ENCODE measurements at regions not wholly inside any gene's neighbourhood (a gene's known extent, or its start where the extent isn't known, plus 50 kb on each side); places are given as distances from the start of the nearest gene placed in this dataset.

GRCh38 chr10:52523696-52524095, 209.6 kb downstream of the DKK1 start:
- Histone ChIP-seq H3K27ac (no peak overlapping the region), H3K4me1 (no peaks in the 10 kb centered on the region), H3K36me3 (no peaks in the 10 kb centered on the region), H3K27me3 (no peaks in the 10 kb centered on the region), H3K9me3 (no peaks in the 10 kb centered on the region), H3K4me3 (no peak overlapping the region)
- DNase-seq (no peak), ATAC-seq (no peak)
- intact Hi-C loops (cut with DNase I): no loop called here
- TF ChIP-seq POLR2A (IDR thresholded peaks at IDR 0.05) (no peak), CTCF (IDR thresholded peaks at IDR 0.05) (no peak)

DNA sequence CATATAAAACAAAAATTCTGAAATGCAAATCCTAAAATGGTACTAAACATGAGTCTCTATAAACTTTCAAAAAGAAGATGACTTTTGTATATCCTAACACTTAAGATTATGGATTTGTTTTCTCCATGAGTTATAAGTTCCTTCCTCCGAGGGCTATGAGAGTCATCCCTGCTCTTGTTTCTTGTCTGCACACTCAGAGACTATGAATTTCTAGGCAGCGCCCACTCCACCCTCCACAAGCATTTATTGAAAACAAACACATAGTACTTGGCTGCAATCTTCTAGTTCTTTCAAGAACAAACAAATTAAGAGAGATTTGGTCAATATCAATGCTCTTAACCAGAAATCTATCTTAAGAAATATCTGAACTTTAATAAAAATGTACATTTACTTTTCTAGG, 211.7 kb downstream of the DKK1 start:
- no peak for DNase-seq
- Histone ChIP-seq H3K27ac (no peak overlapping the region), H3K4me3 (no peak overlapping the region), H3K36me3 (no peaks in the 10 kb centered on the region), H3K27me3 (no peaks in the 10 kb centered on the region), H3K4me1 (no peaks in the 10 kb centered on the region), H3K9me3 (no peaks in the 10 kb centered on the region)
- no peak for ATAC-seq
- intact Hi-C loops (cut with DNase I): no loop called here
- TF ChIP-seq CTCF (IDR thresholded peaks at IDR 0.05) (no peak), POLR2A (IDR thresholded peaks at IDR 0.05) (no peak)
- 59% methylated on average over 2 of the region's 2 CpGs for WGBS (ENCODE audit: insufficient coverage, low coverage, low lambda C conversion rate, missing lambda C conversion rate)

DNA sequence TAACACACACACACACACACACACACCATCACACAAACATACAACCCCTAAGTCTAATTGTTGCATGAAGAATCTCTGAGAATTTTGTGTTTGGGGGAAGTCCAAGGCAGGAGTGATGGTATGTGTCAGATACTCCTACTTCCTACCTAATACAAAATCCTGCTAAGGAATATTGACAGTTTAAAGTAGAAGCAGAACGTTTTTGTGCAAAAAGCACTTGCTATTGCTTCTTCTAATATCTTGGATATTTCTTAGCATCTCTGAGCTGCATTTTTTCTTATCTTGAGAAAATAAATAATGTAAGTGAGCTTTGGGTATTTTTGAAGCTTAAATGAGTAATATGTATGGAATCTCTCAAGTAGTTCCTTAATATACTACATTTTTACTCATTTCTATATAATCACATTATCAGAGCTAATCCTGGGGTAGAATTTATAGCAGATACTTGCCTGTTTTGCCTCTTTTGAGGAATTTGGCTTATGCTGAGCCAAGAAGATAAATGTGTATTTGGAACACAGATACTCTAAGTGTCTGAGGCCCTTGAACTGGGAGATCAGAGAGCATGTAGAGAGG, 212.3 kb downstream of the DKK1 start:
- intact Hi-C loops (cut with DNase I): no loop called here
- ATAC-seq: no peak
- 4% methylated on average over 1 of the region's 1 CpG for WGBS (ENCODE audit: insufficient coverage, low coverage, low lambda C conversion rate, missing lambda C conversion rate)
- H3K4me3 ChIP-seq: no peak overlapping the region
- no peak overlapping the region for H3K27ac ChIP-seq
- no peak for DNase-seq
- no peaks in the 10 kb centered on the region for H3K36me3 ChIP-seq
- no peaks in the 10 kb centered on the region for H3K27me3 ChIP-seq
- no peak for TF ChIP-seq POLR2A (IDR thresholded peaks at IDR 0.05)
- TF ChIP-seq CTCF (IDR thresholded peaks at IDR 0.05): no peak
- no peaks in the 10 kb centered on the region for H3K4me1 ChIP-seq
- no peaks in the 10 kb centered on the region for H3K9me3 ChIP-seq

DNA sequence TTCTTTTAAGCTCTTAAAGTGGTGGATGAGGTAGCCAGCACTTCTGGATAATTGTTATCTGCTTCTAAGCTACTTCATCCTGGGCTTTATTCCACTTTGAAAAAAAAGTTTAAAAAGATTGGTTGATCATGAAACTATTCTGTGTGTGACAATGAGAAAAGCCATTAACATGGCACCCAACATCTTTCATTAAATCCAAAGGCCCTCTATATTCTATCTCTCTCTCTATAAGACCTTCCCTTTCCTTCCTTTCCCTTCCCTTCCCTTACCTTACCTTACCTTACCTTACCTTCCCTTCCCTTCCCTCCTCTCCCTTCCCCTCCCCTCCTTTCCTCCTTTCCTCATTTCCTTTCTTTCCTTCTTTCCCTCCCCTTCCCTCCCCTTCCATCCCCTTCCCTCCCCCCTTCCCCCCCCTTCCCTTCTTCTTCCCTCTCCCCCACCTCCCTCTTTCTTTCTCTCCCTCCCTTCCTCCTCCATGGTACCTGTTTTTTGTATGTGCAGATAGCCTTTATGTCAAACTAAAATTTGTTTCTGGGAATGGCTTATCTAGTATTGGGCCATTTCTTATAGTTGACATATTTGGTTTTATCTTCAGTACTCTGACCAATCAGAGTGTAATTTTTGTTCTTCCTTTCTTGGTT, 218.7 kb downstream of the DKK1 start:
- Histone ChIP-seq H3K4me3 (no peak overlapping the region), H3K27me3 (no peaks in the 10 kb centered on the region), H3K9me3 (no peaks in the 10 kb centered on the region), H3K27ac (no peak overlapping the region), H3K4me1 (no peaks in the 10 kb centered on the region), H3K36me3 (no peaks in the 10 kb centered on the region)
- ATAC-seq: no peak
- no peak for TF ChIP-seq POLR2A (IDR thresholded peaks at IDR 0.05)
- TF ChIP-seq CTCF (IDR thresholded peaks at IDR 0.05): no peak
- DNase-seq: no peak
- intact Hi-C loops (cut with DNase I): no loop called here

DNA sequence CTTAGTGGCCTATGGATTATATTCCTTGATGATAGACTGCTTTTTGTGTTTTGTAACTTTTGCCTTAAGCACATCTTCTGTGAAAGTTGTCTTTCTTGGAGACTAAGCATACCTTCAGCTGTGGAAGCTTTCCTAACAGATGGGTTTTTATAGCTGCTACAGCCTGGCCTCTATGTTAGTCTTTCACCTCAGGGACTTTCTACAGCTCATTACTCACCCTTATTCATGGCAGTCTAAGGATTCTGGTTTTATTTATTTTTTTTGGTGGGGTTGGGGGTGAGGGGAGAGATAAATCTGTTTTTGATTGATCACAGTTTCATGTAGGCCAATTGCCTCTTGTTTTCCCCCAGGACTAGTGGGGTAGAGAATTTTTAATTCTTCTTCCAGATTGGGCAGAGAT, 219.9 kb downstream of the DKK1 start:
- intact Hi-C loops (cut with DNase I): no loop called here
- H3K4me1 ChIP-seq: no peaks in the 10 kb centered on the region
- no peak for ATAC-seq
- no peaks in the 10 kb centered on the region for H3K27me3 ChIP-seq
- no peak overlapping the region for H3K27ac ChIP-seq
- H3K9me3 ChIP-seq: no peaks in the 10 kb centered on the region
- TF ChIP-seq POLR2A (IDR thresholded peaks at IDR 0.05): no peak
- no peak for TF ChIP-seq CTCF (IDR thresholded peaks at IDR 0.05)
- no peaks in the 10 kb centered on the region for H3K36me3 ChIP-seq
- H3K4me3 ChIP-seq: no peak overlapping the region
- no peak for DNase-seq
